NCI-H69 (cell line): ENCODE measurements at regions not wholly inside any gene's neighbourhood (a gene's known extent, or its start where the extent isn't known, plus 50 kb on each side); places are given as distances from the start of the nearest gene placed in this dataset.

Experiments
- DNase-seq: peaks from one replicate; lab custom pipeline; 2025; lab: John Stamatoyannopoulos, UW

DNA sequence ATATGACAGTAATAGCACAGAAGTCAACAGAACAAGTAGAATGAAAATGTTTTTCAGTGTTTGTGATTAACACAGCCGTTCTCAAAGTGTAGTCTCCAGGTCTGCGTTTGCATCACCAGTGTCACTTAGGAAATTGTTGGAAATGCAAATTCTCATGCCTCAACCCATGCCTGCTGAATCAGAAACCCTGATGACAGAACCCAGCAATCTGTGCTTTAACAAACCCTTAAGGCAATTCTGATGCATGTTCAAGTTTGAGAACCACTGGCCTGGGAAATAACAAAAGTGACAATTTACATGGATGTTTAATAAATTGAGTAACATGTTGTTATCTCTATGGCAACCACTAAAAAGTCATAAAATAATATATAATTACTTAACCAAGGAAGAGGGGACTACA lies 103.1 kb upstream of the ATP11B start:
- DNase-seq = no peak

GRCh38 chr3:182692021-182692420 lies 101.3 kb upstream of the ATP11B start:
- no peak for DNase-seq

GRCh38 chr3:182692695-182693094 lies 100.6 kb upstream of the ATP11B start:
- no peak for DNase-seq

DNA sequence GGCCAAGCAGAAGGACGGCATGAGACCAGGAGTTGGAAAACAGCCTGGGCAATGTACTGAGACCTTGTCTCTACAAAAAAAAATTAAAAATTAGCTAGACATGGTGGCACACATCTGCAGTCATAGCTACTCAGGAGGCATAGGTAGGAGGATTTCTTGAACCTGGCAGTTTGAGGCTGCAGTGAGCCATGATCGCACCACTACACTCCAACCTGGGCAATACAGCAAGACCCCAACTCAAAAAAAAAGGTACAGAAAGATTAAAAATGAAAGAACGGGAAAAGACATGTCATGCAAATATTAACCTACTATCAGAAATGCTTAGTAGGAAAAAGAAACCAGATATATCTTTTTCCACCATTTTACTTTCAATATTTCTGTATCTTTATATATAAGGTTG lies 99.6 kb upstream of the ATP11B start:
- no peak for DNase-seq

DNA sequence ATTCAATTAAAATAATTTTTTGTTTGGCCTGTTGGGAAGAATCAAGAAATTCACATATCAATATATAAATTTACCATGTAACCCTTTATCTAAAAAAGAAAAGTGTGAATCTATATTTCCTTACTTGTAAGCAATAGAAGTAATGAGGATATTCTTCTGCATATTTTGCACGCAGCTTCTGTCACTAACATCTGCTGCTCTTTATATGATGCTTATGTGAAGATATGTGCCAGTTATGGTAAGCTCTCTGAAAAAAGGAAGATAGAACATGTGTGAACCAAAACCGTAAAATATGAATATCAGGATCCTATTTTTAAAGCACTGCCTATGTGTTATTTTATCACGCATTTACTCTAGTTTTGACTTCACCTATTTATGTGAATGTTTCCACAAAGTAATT lies 96.4 kb upstream of the ATP11B start:
- no peak for DNase-seq

DNA sequence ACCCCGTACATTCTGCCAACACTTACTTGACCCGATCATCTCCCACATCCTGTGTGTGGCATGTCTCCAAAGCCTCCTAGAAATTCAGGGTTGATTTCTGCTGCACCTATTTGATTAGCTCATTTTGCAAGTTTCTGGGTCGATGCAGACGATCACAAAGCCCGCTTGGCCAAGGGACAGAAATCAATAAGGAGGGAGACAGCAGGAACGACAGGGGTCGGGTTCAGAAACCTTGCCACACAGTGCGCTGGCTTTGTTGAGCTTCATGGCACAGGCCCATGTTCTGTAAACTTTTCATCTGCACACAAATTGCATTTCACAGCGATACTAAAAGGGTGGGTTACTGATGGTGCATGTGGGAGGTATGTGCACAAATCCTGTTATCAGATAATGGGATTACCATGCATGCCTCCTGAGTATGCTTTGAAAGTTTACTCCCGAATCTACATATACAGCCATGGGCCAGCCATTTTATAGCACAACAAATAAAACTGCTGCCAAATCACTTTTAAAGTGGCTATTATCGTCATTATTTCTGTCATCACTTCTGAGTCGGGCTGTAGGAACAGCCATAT lies 95.9 kb upstream of the ATP11B start:
- DNase-seq = peak; percentile 92

GRCh38 chr3:182698078-182698477 lies 95.2 kb upstream of the ATP11B start:
- peak; percentile 38 for DNase-seq

GRCh38 chr3:182699550-182700170 lies 93.6 kb upstream of the ATP11B start:
- no peak for DNase-seq

DNA sequence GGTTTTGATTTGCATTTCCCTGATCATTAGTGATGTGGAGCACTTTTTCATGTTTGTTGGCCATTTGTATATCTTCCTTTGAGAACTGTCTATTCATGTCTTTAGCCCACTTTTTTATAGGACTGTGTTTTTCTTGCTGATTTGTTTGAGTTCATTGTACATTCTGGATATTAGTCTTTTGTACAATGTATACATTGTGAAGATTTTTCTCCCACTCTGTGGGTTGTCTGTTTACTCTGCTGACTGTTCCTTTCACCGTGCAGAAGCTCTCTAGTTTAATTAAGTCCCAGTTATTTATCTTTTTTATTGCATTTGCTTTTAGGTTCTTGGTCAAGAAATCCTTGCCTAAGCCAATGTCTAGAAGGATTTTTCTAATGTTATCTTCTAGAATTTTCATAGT lies 91.1 kb upstream of the ATP11B start:
- peak; percentile 52 for DNase-seq

- DNase-seq = peak; percentile 58
Measured at GRCh38 chr3:182703233-182703632, 90.1 kb upstream of the ATP11B start.

- DNase-seq = peak; percentile 21
Measured at GRCh38 chr3:182704926-182705325, 88.4 kb upstream of the ATP11B start.

DNA sequence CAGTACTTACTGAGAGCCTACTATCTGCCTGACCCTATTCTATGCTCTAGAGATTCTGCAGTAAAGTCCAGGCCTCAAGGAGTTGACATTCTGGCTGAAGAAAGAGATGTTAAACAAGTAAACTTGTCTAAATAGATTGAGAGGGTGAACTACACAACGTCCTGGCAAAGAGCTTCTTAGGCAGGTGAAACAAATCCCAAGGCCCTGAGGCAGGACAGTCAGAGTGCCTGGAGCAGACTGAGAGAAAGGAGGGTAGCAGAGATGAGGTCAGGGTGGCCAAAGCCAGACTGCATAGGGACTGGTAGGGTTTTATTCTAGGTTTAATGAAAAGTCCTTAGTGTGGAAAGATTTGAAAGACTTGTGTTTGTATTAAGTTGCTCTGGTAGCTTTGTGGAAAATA lies 84.5 kb upstream of the ATP11B start:
- no peak for DNase-seq

DNA sequence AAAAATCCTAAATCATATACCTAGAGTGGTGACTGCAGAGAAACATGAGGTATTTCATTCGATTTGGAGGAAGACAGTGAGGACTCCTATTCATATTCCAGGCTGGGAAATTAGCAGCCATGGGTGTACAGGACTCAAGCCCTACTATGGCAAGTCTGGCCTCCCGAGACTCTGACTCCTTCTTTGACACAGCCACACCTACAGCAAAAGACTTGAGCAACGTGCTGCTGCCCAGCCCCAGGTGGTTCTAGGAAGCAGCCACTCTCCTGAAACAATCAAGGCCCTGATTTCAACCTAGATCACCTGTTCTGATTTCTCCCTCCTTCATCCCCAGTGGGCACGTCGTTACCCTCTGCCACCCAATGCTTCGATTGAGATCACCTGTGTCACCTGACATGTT lies 84.0 kb upstream of the ATP11B start:
- DNase-seq = no peak

- DNase-seq = peak; percentile 56
Measured at GRCh38 chr3:182710557-182711157, 82.6 kb upstream of the ATP11B start.

DNA sequence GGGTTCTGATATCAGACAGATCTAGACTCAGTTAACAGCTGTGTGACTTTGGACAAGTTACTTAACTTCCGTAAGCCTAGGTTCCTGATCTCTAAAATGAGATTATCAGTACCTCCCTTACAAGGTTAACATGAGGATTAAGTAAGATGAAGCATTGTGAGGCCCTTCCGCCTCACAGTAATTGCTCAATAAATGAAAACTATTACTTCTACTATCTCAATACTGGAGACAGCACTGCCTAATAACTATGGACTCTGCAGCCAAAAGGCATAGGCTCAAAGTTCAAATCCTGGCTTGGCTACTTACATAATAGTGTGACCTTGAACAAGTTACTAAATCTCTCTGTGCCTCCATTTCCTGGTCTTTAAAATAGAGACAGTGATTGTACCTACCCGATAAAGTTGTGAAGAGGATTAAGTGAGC lies 82.0 kb upstream of the ATP11B start:
- no peak for DNase-seq

- DNase-seq = no peak
Measured at GRCh38 chr3:182711853-182712252, 81.5 kb upstream of the ATP11B start.

DNA sequence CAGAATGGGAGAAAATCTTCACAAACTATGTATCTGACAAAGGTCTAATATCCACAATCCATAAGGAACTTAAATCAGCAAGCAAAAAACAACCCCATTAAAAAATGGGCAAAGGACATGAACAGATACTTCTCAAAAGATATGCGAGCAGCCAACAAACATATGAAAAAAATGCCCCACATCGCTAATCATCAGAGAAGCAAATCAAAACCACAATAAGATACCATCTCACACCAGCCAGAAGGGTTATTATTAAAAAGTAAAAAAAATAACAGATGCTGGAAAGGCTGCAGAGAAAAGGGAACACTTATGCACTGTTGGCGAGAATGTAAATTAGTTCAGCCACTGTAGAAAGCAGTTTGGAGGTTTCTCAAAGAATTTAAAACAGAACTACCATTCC lies 80.2 kb upstream of the ATP11B start:
- no peak for DNase-seq

- DNase-seq = peak; percentile 80
Measured at GRCh38 chr3:182713743-182714517, 79.4 kb upstream of the ATP11B start.

DNA sequence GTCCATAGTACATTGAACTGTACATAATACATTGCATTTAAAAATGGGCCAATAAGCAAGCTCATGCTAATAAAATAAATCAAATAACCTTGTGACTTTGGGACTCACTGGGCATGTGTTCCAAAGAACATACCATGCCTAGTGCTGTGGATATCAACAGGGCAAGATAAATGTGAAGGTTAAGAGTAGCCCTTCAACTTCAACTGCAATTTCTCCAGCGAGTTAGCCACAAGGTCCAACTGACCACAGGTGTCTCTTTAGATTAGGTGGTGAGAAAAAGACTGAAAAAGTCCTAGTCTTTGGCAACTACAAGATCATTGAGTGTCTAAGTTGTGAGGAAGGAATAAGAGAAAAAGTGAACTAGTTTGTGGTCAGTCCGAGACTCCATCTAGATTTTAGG lies 78.3 kb upstream of the ATP11B start:
- no peak for DNase-seq

DNA sequence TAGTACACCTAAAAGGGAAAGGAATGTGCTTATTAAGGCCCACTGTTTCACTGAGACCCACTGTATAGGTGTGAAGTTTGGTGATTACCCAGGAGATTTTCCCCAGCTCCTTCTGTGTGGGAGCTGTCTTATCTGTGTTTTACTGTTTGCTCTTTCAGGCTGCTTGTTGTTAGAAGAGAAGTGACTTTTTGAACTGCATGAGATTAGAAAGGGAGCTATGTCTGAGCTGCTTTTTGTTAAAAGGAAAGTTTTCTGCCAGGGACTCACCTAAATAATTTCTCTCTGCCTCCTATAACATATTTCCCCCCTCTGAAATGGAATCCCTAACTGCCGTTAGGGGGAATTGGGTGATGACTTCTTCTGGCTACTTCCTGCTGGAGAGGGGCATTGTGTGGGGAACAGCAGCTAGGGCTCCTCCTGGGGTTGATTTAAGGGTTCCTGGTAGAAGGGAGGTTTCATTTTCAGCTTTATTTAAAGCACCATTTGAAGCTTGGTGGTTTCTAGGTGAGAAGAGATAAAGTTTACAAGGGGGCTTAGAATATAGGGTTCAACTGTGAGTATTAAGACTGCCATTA lies 77.1 kb upstream of the ATP11B start:
- DNase-seq = no peak

DNA sequence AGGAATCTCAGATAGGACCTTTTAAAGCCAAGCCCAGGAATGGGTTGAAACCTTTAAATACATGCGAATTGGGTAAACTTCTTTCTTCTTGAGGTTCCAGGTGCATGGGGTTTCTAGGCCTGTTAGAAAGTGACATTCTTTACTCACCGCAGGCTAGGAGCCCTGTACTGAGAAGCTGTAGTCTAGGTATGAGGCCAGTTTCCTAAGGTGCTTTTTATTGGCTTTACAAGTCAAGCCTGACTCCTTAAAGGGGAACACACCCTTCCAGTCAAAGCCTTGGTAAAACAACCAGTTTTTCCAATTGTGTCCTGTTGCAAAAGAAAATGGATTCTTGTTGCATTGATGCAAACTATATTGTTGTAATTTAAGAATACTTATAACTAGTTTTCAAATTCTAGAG lies 76.1 kb upstream of the ATP11B start:
- DNase-seq = no peak

DNA sequence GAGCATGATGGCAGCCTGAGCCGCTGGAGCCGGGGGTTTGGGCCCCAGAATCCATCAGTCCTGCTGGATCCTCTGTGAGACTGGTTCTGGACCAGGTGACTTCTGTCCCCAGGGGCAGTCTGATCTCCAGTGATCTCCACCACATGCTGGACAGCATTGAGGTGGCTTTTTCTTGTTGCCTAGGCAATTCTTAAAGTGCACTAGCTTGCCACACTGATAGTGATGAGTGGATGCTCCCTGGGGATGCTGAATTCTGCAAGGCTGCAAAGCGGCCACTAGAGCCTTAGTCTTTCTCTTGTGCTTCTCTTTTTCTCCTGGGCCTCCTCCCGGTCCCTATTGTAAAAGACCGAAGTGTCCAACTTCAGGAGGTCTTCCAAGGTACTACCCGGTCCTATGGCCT lies 70.4 kb upstream of the ATP11B start:
- DNase-seq = no peak

DNA sequence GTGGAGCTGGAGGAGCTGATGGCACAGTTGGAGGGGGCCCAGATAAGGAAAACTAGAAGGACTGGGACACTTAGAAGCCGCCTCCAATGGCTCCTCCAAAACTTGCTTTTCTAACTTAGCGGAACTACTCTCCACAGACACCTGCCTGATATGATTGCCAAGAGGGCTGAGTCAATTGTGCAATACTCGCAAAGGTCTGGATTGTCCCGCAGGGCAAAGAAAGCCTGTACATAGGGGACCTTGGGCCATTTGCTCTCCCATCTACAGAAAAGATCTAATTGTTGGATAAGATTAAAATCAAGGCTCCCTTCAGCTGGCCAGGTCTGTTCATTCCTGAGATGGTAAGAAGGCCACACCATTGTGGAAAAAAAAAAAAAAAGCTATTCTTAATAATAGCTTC lies 69.7 kb upstream of the ATP11B start:
- no peak for DNase-seq
